GM12872 (cell line): ENCODE measurements at regions not wholly inside any gene's neighbourhood (a gene's known extent, or its start where the extent isn't known, plus 50 kb on each side); places are given as distances from the start of the nearest gene placed in this dataset.

Experiments used
- CTCF ChIP-seq: IDR thresholded peaks from 3 replicates; pipeline ENCODE4 v1.5.1; 2011; ENCODE audit warnings: low read depth, mild to moderate bottlenecking, low read length, moderate library complexity; ENCODE audit not compliant: insufficient read depth

DNA sequence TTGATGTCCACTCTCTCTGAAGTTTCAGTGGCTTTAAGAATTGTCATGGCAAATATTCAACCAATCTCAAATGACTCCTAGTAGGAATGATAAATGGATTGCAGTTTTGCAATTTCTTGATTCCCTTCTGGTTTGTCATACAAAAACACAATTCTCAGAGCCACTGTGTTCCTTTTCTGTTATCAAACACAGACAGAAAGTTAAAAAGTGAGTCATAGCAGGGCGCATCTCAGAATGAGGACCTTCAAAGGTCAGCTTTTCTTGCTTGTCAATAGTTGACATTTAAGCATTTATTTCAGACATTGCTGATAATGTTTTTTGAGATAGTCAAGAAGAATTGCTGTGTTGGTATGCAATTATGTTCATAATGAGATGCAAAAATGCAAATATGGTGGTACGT is 405.9 kb downstream of the NR2F2 start:
- no peak for TF ChIP-seq CTCF

DNA sequence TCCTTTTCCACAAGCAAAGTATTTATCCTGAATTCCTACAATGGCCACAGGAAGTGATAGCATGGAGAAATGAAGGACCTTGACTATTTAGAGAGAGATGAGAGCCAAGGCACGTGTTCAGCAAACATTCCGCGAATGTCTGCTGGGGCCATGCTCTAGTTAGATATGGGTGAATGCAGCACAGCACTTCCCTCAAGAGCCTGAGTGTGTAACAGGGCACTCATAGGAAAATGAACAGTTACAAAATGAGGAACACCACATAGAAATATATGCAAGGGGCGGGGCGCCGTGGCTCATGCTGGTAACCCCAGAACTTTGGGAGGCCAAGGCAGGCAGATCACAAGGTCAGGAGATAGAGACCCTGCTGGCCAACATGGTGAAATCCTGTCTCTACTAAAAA is 406.9 kb downstream of the NR2F2 start:
- TF ChIP-seq CTCF: no peak

- no peak for TF ChIP-seq CTCF
Measured at GRCh38 chr15:96746665-96747064, 416.2 kb downstream of the NR2F2 start.

- TF ChIP-seq CTCF: no peak
Measured at GRCh38 chr15:96747291-96747690, 416.8 kb downstream of the NR2F2 start.

DNA sequence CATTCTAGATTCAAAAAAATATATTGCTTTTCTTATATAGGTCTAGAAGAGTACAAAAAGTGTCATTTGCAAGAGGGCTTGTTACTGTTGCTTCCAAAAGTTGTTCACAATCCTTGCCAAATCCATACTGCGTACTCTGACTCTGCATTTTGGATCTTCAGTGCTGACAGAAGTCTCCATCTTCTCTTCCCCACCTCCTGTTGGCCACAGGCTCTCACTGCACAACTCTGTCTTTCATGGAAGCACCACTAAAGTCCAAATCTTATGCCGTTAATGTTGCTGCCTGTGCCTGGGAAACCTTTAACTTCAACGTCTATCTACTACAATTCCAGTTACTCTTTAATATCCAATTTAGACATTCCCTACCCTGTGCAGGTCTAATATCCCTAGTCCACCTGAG is 419.9 kb downstream of the NR2F2 start:
- TF ChIP-seq CTCF: no peak

DNA sequence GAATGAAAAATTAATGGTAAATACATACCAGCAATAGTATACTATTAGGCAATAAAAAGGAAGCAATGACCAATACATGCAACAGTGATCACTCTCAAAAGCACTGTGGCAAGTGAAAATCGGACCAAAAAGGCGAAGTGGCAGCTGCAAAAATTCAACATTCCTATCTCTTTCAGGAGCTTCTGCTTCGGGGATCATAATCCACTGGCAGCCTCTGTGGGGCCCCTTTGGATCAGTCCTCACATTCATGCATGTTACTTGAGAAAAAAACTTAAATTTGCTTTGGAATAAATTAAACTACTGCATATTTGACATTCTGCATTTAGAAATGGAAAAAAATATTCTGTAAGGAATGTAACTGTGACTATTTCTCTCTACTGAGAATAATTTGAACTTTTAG is 425.6 kb downstream of the NR2F2 start:
- TF ChIP-seq CTCF: no peak

- TF ChIP-seq CTCF: no peak
Measured at GRCh38 chr15:96756656-96757055, 426.2 kb downstream of the NR2F2 start.

DNA sequence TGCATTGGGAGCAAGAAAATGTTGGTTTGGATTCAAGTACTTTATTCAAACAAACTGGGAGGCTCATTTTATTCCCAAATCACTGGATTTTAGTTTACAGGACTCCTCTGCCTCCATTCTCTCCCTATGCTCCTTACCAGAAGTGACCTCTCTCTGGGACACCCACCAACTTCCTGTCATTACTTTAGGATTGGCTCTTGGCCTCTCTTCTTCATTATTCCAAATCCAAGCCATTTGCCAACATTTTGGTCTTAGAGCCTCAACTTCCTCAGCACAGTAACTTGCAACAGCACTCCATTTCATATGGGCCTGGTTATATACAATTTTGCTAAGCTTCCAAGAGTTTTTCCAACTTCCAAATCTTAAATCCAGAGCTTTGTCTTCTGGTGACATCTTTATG is 432.1 kb downstream of the NR2F2 start:
- no peak for TF ChIP-seq CTCF
